Body of pancreas (tissue), 4 donors: ENCODE measurements at regions not wholly inside any gene's neighbourhood (a gene's known extent, or its start where the extent isn't known, plus 50 kb on each side); places are given as distances from the start of the nearest gene placed in this dataset.

Experiments used
- POLR2A ChIP-seq, 3 donors: fragments of 450-650 bp; IDR thresholded peaks; one replicate each; pipeline ENCODE4 v1.6.1; 2016; ENCODE audit warnings: antibody characterized with exemption in 3 of 3, mild to moderate bottlenecking in 2 of 3
- TF ChIP-seq, protein P1 (sequence below), 7 experiments: fragments of 450-650 bp in 4 of 7; fragments of 200-600 bp in 3 of 7; sonication (generic) in 3 of 7; IDR thresholded peaks; one replicate each; pipeline ENCODE4 v1.5.1; 2016 to 2019; ENCODE audit warnings: antibody characterized with exemption in 7 of 7

DNA sequence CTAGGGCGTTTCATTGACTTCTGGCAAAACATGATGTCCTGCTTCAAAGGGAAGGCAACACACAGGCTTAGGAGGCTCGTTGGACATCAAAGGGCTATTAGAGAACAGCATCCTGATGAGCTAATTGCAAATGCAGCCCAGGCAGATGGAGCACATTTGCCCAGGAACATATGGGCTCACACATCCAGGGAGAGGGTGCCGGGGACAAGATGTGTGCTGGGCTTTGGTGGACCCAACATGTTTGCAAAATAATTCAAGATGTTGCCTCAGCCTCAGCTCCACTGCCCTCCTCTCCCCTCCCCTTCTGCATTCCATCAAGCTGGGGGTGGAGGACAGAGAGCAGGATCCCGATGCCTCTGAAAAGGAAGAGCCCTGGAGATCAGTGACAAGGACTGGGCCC, 217.1 kb upstream of the ZMIZ1 start:
- no peak for TF ChIP-seq POLR2A (IDR thresholded peaks at IDR 0.05)
- TF ChIP-seq, protein P1, sequence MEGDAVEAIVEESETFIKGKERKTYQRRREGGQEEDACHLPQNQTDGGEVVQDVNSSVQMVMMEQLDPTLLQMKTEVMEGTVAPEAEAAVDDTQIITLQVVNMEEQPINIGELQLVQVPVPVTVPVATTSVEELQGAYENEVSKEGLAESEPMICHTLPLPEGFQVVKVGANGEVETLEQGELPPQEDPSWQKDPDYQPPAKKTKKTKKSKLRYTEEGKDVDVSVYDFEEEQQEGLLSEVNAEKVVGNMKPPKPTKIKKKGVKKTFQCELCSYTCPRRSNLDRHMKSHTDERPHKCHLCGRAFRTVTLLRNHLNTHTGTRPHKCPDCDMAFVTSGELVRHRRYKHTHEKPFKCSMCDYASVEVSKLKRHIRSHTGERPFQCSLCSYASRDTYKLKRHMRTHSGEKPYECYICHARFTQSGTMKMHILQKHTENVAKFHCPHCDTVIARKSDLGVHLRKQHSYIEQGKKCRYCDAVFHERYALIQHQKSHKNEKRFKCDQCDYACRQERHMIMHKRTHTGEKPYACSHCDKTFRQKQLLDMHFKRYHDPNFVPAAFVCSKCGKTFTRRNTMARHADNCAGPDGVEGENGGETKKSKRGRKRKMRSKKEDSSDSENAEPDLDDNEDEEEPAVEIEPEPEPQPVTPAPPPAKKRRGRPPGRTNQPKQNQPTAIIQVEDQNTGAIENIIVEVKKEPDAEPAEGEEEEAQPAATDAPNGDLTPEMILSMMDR (IDR thresholded peaks at IDR 0.05): no peak
